ENCODE measurements at regions not wholly inside any gene's neighbourhood (a gene's known extent, or its start where the extent isn't known, plus 50 kb on each side); places are given as distances from the start of the nearest gene placed in this dataset.
"Not testable (repeated sequence)": the region's sequence is repeated elsewhere in the genome, so short reads cannot be mapped to it uniquely, and the experiment has no call there.

DNA sequence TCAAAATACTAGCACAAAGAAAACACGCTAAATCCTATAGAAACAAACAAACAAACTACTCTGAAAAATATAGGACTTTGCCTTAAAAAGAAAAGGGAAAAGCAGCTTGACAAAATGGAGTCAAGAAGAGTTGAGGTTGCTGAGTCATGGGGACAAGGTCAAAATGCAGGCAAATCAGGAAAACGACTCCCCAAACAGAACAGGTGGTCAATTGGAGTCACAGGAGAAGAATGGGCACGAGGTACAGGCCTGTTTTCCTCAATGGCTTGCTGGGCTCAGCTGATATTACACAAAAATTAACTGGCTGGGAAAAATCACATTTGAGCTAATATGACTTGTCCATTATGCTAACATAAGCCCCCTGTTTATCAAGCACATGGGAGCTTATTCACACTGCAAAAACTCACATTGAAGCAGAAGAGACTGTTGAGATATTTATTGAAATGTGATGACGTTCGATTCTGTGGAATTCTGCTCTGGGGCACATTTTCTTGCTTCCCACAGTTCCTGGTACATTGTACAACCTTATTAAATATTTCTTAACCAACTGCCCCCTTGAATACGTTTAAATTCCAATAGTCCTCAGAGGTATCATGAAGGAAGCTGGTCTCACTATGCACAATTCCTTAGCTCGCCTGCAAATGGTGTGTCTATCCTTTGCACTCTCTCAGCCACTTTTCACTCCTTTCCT lies 1622.1 kb downstream of the STIM2 start:
- DNase-seq (ENCODE audit: low spot score) = no peak

DNA sequence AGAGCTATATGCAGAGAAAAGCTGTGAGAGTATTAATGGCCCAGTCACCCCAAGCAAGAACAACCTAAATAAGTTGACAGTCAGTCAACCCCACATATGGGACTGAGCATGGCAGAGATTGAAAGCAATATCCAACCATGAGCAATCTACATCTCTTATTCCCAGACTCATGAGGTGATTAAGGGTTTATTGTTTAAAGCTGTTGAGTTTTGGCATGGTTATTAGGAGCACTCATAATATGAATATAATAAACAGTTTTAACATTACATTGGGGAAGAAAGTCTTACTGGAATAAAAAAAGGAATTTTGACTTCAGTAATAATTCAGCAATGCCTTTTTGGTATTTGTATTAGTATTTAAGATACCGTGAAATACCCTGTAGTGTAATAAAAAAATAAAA lies 1627.4 kb downstream of the STIM2 start:
- no peak for DNase-seq (ENCODE audit: low spot score)

DNA sequence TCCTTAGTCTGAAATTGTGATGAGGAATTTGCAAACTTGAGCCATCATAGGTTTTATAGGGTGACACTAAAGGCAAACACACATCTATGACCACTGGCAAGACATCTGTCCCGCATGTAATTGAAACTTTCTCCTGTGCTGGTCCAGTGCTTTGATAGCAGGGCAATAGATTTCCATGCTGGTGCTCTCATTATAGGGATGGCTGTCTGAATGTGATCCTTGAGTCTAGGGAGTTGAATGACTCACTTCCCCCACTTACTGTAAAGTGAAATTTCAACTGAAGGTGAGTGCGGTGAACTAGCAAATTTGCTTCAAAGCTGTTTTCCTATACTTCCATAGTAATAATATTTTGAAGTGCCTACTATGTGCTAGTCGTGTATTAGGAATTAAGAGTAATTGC lies 1630.0 kb downstream of the STIM2 start:
- DNase-seq (ENCODE audit: low spot score) = no peak

DNA sequence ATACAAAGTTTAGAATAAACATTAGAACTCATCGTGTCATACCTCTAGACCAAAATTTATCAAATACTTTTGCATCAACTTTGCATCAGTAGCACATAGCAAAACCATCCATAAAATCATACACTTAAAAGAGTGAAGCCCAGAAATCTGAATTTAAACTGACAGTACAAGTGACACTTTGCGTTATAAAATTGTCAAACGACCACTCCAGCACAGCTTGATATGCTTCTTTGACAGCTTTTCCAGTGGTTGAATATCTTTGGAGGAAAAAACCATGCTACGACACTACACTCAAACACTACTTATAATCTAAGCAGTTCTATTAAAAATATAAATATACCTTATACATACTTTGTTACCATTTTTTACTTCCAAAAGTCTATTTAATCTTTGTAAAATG lies 1644.4 kb downstream of the STIM2 start:
- no peak for DNase-seq (ENCODE audit: low spot score)

DNA sequence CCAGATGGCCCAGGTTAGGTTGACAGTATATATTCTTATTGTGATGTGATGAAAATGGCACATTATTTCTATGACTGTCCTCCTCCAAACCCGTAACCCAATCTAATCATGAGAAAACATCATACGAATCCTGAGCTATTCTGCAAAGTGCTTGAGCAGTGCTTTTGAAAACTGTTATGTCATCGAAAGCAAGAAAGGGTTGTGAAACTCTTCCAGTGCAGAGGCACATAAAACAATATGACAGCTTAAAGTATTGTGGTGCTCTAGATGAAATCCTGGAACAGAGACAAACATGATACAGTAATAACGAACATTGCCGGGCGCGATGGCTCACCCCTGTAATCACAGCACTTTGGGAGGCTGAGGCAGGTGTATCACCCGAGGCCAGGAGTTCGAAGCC lies 1648.0 kb downstream of the STIM2 start:
- no peak for DNase-seq (ENCODE audit: low spot score)

DNA sequence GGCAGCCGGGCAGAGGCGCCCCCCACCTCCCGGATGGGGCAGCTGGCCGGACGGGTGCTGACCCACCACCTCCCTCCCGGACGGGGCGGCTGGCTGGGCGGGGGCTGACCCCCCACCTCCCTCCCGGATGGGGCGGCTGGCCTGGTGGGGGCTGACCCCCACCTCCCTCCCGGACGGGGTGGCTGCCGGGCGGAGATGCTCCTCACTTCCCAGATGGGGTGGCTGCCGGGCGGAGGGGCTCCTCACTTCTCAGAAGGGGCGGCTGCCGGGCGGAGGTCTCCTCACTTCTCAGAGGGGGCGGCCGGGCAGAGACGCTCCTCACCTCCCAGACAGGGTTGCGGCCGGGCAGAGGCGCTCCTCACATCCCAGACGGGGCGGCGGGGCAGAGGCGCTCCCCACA lies 1654.1 kb downstream of the STIM2 start:
- DNase-seq (ENCODE audit: low spot score) = not testable (repeated sequence)

DNA sequence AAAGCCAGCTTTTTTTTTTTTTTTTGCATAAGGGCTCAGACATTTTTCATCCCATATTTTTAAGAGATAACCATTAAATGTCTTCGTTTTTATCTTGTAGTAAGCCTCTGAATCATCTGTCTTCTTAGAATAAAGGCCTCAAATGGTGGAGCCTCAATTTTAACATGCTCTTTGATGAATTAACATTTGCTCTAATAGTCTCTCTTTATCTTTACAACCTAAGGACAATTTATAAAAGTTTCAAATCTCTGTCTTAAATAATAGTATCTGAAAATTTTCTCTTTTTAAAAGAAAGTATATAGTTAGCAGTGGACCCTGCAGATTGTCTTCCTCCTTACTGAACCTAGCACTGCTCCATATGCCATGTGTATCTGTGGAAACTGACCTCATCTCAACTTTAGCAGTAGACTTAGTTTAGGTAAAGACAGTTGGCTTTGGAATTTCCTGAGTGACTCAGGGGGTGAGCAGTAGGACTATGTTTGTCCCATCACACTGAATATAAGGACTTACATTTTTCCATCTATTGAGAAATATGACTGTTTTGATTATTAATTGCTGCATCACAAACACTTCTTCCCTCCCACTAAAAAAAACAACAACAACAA lies 1658.0 kb downstream of the STIM2 start:
- no peak for DNase-seq (ENCODE audit: low spot score)

DNA sequence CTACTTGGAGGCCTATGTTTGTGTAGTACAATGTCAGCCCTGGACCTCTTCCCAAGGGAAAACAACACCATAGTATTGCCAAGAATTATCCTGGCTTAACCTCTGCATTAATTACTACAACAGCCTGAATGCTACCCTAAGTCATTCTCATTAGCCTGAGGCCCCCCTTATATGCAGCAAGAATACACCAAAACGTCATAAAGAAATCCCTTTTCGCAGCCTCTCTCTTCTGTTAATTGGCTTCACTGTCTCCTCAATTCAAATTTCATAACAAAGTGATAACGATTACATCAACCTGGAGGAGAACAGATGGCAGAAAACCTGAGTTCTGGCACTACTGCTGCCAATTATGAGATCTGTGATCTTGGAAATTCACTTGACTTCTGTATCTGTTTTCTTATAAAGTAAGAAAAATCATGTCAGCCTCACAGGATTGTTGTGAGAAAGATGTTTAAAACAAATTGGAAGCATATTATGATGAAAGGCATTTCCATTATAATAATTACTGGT lies 1663.1 kb downstream of the STIM2 start:
- no peak for DNase-seq (ENCODE audit: low spot score)

DNA sequence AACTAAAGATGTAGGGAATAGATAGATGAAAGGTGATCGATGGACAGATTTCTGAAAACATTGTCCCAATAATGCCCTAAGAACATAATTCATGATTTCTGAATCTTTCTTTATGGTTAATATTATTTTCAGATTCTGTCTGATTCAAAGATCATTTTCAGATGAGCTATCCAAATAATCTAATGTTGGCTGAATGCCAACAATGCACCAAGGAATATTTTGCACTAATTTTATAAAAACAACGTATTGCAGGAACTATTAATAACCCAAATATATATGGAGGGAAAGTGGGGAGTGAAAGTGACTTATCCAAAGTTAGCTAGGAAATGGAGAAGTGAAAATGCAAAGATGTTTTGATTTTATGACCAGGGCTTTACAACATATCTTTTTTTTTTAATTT lies 1675.5 kb downstream of the STIM2 start:
- no peak for DNase-seq (ENCODE audit: low spot score)

DNA sequence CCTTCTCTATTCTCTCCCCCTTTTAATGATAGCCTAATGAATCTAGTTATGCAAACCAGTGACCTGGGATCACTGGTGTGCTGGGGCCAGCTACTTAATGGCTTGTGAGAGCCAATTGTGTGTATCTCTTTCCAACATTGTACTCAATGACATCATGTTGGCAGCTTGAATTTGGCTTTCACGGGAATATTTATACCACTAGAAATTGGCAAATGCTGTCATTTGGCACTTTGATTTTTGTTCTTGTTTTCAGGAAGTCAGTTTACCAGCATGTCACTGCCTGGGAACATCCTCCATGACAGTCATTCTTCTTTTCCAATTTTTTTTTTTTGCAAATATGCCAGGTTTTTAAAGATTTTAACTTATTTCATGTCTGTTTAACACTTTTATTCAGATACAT lies 1685.3 kb downstream of the STIM2 start:
- no peak for DNase-seq (ENCODE audit: low spot score)

DNA sequence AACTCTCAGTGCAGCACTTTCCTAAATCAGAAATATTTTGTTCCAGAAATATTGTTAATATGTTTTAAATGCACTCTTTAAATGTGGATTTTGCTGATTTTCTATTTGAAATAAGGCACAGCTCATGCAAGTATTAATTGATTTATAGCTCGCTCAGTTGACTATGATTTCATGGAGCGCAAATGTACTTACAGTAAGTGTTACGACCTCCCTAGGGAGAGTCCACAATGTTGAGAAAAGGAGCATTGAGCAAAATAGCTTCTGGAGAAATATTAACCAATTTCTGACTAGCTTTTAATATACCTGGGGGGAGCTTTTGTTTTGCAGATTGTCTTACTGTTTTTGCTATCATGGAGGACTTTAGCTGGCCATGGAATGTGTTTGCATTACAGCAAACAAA lies 1687.5 kb downstream of the STIM2 start:
- no peak for DNase-seq (ENCODE audit: low spot score)

DNA sequence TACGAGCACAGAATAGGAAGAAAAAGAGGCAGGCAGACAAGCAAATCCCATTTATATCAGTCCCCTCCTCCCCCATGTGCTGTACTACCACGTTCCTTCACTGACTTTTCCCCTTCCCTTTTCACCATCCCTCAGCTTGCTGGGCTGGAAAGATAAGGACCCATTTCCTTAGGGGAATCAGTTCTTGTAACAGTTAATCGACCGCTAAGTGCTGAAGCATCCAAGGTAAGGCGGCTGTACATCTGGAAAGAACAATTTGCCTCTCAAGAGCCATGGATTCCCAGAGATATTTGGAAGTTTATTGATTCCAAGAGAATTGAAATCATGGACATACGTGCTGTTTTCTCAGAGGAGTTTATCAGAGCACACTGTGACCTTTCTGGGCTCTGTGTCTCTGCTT lies 1688.0 kb downstream of the STIM2 start:
- DNase-seq (ENCODE audit: low spot score) = no peak

DNA sequence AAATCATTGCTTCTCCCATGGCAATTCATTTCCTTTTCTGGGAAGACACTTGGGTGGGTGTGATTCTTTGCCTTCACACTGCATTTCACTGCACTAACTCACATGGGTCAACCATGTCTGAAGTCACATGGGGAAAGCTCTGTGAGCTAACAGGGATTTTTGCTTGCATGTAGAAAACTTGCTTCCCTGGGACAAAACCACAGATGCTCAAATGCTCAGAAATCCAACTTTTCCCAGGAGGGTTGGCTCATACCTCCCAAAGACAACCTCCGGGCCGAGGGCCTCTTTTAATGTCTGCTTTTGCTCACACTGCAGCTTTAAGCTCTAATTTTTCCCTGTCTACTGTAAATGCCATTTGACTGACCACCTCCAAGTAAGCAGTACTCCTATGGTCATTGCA lies 1695.2 kb downstream of the STIM2 start:
- no peak for DNase-seq (ENCODE audit: low spot score)

DNA sequence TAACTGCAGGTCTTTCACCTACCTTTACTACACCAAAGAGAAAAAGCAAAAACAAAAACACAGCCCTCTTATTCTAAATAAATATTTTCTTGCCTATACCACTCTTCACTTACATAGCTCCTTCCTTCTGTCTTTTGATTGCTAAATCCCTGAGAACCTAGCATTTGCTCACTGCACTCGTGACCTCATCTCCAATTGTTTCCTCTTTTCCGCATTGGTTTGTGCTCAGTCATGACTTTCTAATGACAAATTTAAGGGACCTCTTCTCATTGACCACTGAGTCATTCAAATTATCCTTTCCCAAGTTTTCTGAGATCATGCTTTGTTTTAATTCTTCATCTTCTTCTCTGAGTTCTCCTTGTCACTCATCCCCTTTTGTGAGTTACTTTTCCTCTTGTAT lies 1697.1 kb downstream of the STIM2 start:
- no peak for DNase-seq (ENCODE audit: low spot score)

DNA sequence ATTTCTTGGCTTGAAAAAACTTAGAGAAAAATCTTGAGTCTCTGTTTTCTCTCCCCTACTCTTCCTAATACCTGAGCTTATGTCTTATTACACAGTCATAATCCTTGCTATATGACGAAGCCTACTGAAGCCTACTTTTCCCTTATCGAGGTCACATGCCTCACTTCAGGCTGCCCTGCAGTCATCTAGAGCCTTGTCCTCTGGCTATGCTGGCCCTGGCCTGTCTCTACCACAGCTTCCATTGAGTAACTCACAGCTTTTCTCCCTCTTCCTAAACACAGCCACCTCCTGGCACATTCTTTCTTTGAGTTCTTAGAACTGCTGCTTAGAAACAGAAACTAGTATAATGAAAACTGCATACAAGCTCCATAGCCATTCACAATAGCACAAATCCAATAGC lies 1698.3 kb downstream of the STIM2 start:
- DNase-seq (ENCODE audit: low spot score) = no peak

DNA sequence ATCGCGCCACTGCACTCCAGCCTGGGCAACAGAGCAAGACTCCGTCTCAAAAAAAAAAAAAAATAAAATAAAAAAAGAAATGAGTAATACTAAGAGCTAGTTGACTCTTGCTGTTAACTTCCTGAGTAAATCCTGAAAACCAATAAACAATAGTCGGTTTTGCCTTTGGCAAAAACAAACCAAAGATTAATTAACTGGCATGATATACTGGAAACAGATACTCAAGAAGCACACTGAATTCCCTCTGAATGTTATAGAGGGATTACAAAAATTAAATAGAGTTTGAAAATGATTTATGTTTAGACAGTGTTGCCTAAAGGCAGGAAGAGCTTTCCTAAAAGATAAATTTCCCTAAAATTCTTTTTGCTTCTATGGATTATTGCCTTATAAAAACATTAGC lies 1702.3 kb downstream of the STIM2 start:
- no peak for DNase-seq (ENCODE audit: low spot score)

DNA sequence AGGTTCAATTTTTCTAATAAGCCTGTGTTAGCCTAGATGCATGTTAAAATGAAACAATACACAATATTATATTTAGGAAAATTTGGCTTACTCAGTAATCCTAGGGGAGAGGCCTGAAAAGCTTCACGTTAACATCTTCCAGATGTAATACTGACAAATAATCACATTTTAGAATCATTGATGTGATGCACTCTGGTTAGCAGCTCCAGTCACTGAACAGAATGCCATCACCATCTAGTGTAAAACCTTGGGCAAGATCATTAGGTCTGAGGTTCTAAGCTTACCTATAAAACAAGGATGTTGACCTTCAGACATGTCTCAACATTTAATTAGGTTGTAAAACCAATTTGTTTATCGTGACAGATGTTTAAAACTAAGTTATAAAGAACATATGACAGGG lies 1704.8 kb downstream of the STIM2 start:
- no peak for DNase-seq (ENCODE audit: low spot score)

DNA sequence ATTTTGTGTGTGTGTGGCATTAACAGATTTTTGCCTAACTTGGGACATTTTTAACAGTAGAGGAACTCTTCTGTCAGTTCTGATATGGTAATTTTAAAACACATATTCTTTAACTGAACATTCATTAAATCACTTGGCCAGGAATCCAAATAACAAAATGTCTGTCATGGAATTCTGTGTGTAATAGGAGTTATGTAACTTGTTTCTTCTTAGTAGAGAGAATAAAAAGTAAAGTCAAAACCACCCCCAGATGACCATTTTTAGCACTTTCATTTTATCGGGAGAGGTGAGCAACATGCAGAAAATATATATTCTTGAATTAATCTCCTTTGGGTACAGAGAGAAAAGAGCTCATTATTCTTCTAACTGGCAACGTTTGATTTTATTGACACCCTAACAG lies 1740.3 kb downstream of the STIM2 start:
- DNase-seq (ENCODE audit: low spot score) = no peak

DNA sequence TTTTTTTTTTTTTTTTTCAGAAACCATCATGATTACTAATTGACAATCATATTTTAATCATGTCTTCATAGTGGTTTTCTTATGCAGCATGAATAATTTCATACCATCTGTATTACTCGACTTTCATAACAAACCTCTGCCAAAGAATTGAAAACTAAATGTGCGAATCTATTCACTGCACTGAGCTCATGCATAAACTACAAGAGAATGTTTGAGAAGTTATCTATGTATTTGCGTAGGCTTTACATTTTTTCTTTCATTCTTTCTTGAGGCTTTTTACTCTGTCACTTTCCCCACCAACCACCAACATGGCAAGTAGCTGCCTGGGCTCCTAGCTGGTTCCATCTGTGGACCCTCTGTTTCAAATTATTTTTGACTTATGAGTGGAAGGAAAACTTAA lies 1761.0 kb downstream of the STIM2 start:
- DNase-seq (ENCODE audit: low spot score) = no peak

DNA sequence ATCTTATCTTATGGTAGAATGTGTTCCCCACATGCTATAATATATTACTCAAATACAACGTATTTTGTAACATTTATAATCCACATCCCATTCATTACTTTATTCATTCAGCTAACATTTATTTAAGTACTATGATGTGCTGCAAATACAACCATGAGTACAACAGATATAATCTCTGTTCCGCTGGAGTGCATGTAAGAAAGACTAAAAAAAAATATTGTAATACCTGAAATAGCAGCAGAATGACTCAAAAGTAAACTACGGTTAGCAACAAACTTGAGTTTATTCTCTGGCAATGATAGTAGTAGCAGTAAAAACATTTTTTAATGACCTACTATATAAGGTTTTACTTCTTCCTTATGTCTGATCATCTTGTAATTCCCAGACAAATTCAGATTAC lies 1776.3 kb downstream of the STIM2 start:
- DNase-seq (ENCODE audit: low spot score) = no peak

DNA sequence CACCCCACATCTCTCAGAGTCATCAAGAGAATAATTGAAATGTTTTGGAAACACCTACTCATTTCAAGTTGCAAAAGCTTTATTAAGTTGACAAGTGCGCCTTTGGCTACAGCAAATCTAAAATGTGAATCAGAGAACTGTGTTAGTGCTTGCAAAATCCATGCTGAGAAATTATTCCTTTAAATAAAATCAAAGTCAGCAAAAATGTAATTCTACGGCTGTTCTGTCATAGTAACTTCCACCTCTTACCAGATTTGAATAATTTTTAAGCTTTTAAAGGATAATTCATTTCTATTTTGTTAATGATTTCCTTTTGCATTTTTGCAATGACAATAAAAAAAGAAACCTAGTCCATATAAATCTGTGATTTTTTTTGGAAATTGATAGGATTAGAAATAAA lies 1779.1 kb downstream of the STIM2 start:
- no peak for DNase-seq (ENCODE audit: low spot score)

DNA sequence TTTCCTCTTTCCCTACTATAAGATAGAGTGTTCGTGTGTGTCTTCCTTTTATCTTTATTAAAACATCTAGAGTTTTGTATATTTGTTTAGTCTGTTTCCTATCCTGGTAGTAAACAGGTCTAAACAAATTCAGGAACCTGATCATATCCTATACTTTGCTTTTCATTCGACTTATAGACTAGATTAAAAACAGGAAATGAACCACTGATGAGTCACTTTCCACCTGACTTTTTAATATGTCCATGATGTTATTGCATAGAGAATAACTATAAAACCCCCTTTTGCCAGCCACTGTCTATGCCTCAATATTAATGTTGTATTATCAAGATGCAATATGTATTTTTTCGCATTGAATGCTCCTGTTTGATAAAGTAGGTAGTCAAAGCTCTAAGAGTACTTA lies 1794.0 kb downstream of the STIM2 start:
- no peak for DNase-seq (ENCODE audit: low spot score)

DNA sequence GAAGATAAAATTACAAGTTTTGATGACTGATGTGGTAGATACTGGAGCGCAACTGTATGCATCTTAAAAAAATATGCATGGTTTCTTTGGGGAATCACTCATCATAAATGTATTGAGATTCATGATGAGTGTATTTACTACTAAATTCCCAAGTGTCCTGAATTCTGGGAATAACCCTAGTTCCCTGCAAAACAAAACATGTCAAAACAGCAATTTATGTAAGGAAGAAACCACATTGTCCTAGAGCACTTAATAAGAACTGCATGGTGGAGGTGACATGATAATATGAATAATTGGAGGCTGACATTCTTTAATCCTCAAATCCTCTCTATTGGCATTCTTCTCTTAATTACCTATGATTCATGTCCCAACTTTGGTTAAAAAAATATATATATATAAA lies 1804.7 kb downstream of the STIM2 start:
- DNase-seq (ENCODE audit: low spot score) = no peak

DNA sequence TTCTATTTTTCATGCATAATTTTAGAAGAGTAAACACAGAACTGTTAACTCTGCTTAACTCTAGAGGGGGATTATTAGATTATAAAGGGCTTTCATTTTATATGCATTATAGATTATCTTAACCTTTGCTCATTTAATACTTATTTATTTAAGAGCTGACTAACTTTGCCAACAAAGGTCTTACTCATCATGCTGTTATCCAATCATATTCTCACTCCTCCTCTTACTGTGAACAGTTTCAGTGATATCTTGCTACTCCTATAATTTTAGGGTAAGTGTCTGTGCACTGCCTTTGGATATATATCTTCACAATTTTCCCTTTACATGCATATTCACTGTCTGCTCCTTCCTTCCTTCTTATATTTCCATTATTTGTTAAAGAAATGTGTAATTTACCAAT lies 1814.9 kb downstream of the STIM2 start:
- DNase-seq (ENCODE audit: low spot score) = no peak
